Ishikawa (cell line): ENCODE measurements at regions not wholly inside any gene's neighbourhood (a gene's known extent, or its start where the extent isn't known, plus 50 kb on each side); places are given as distances from the start of the nearest gene placed in this dataset.

Source experiments
- CEBPB ChIP-seq: IDR thresholded peaks from 2 replicates; pipeline ENCODE4 v1.6.1; 2012
- EP300 ChIP-seq: IDR thresholded peaks from 2 replicates; pipeline ENCODE4 v1.6.1; 2012; ENCODE audit warnings: borderline replicate concordance
- RAD21 ChIP-seq: IDR thresholded peaks from 2 replicates; pipeline ENCODE4 v1.6.1; 2012; ENCODE audit warnings: low read depth
- TAF1 ChIP-seq: IDR thresholded peaks from 2 replicates; pipeline ENCODE4 v1.6.1; 2012; ENCODE audit warnings: low read depth, mild to moderate bottlenecking
- TF ChIP-seq, protein P1 (sequence below): IDR thresholded peaks from 2 replicates; pipeline ENCODE4 v1.6.1; 2012; ENCODE audit warnings: low read depth, mild to moderate bottlenecking

GRCh38 chr12:92550661-92551060 is 152.1 kb upstream of the PLEKHG7 start:
- TF ChIP-seq TAF1 (no peak), RAD21 (no peak), CEBPB (no peak), EP300 (no peak)
- TF ChIP-seq, protein P1, sequence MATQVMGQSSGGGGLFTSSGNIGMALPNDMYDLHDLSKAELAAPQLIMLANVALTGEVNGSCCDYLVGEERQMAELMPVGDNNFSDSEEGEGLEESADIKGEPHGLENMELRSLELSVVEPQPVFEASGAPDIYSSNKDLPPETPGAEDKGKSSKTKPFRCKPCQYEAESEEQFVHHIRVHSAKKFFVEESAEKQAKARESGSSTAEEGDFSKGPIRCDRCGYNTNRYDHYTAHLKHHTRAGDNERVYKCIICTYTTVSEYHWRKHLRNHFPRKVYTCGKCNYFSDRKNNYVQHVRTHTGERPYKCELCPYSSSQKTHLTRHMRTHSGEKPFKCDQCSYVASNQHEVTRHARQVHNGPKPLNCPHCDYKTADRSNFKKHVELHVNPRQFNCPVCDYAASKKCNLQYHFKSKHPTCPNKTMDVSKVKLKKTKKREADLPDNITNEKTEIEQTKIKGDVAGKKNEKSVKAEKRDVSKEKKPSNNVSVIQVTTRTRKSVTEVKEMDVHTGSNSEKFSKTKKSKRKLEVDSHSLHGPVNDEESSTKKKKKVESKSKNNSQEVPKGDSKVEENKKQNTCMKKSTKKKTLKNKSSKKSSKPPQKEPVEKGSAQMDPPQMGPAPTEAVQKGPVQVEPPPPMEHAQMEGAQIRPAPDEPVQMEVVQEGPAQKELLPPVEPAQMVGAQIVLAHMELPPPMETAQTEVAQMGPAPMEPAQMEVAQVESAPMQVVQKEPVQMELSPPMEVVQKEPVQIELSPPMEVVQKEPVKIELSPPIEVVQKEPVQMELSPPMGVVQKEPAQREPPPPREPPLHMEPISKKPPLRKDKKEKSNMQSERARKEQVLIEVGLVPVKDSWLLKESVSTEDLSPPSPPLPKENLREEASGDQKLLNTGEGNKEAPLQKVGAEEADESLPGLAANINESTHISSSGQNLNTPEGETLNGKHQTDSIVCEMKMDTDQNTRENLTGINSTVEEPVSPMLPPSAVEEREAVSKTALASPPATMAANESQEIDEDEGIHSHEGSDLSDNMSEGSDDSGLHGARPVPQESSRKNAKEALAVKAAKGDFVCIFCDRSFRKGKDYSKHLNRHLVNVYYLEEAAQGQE = no peak
